ENCODE measurements at regions not wholly inside any gene's neighbourhood (a gene's known extent, or its start where the extent isn't known, plus 50 kb on each side); places are given as distances from the start of the nearest gene placed in this dataset.
"Not testable (repeated sequence)": the region's sequence is repeated elsewhere in the genome, so short reads cannot be mapped to it uniquely, and the experiment has no call there.

- Mint-ChIP-seq H3K27me3 (no peaks in the 10 kb centered on the region), H3K36me3 (no peaks in the 10 kb centered on the region)
These were observed 136.3 kb upstream of the GNAI1 start for GRCh38 chr7:79998363-79998762.

DNA sequence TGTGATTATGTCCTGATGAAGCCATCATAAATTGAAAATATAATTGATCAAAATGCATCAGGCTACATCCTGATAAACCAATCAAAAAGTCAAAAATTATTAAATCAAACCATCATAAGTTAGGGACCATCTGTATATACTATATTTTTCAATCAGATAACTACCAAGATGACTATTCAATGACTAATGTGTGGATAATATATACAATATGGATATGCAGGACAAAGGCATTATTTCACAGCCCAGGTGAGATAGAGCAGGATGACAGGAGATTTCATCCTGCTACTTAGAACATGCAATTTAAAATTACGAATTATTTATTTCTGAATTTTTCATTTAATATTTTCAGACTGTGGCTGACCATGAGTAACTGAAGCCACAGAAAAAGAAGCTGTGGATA lies 137.3 kb upstream of the GNAI1 start:
- no peak overlapping the region for H3K4me3 Mint-ChIP-seq
- DNase-seq (ENCODE audit: extremely low spot score, unreplicated experiment), result no peak
- H3K9me3 Mint-ChIP-seq, result no peaks in the 10 kb centered on the region
- no peaks in the 10 kb centered on the region for H3K27me3 Mint-ChIP-seq
- no peak for TF ChIP-seq CTCF (conservative IDR thresholded peaks at IDR 0.05)
- H3K4me1 Mint-ChIP-seq (ENCODE audit: unreplicated experiment), result peaks cover 6% of the 10 kb centered on the region
- no peak overlapping the region for H3K27ac Mint-ChIP-seq
- H3K36me3 Mint-ChIP-seq, result no peaks in the 10 kb centered on the region

More at GRCh38 chr7:79998363-79998762, 136.3 kb upstream of the GNAI1 start:
- no peaks in the 10 kb centered on the region for H3K9me3 Mint-ChIP-seq
- DNase-seq (ENCODE audit: extremely low spot score, unreplicated experiment), result no peak
- no peak overlapping the region for H3K27ac Mint-ChIP-seq
- TF ChIP-seq CTCF (conservative IDR thresholded peaks at IDR 0.05), result no peak
- H3K4me1 Mint-ChIP-seq (ENCODE audit: unreplicated experiment), result peaks cover 13% of the 10 kb centered on the region
- no peak overlapping the region for H3K4me3 Mint-ChIP-seq

GRCh38 chr7:79995741-79996140 lies 138.9 kb upstream of the GNAI1 start:
- not testable (repeated sequence) for H3K27me3 Mint-ChIP-seq; H3K36me3 Mint-ChIP-seq; H3K27ac Mint-ChIP-seq; H3K9me3 Mint-ChIP-seq; DNase-seq (ENCODE audit: extremely low spot score, unreplicated experiment); H3K4me1 Mint-ChIP-seq (ENCODE audit: unreplicated experiment); H3K4me3 Mint-ChIP-seq

GRCh38 chr7:79988653-79989052 lies 146.0 kb upstream of the GNAI1 start:
- Mint-ChIP-seq H3K36me3 (no peaks in the 10 kb centered on the region), H3K4me1 (ENCODE audit: unreplicated experiment) (no peaks in the 10 kb centered on the region), H3K9me3 (no peaks in the 10 kb centered on the region), H3K27me3 (no peaks in the 10 kb centered on the region), H3K27ac (no peak overlapping the region), H3K4me3 (no peak overlapping the region)
- TF ChIP-seq CTCF (conservative IDR thresholded peaks at IDR 0.05), result no peak
- no peak for DNase-seq (ENCODE audit: extremely low spot score, unreplicated experiment)

DNA sequence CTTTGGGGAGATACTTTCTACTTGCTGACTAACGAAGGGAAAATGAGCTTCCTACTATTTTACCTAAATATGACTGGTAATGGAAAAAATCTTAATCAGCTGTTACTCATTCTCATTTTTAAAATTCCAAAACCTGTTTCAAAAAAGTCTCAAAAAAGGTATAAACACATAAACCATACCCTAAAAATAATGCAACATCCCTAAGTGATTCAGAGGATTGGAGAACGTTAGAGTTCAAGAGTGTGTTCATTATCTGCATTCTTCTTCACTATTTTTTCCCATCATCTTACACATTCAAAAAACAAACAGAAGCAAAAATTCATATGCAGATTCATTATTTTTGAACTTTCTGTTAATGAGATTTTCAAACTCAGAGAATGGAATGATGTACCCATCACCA lies 150.4 kb upstream of the GNAI1 start:
- Mint-ChIP-seq H3K27me3 (no peaks in the 10 kb centered on the region), H3K9me3 (no peaks in the 10 kb centered on the region), H3K4me1 (ENCODE audit: unreplicated experiment) (peaks cover 3% of the 10 kb centered on the region), H3K36me3 (no peaks in the 10 kb centered on the region), H3K4me3 (no peak overlapping the region), H3K27ac (no peak overlapping the region)
- DNase-seq (ENCODE audit: extremely low spot score, unreplicated experiment), result no peak
- no peak for TF ChIP-seq CTCF (conservative IDR thresholded peaks at IDR 0.05)

- Mint-ChIP-seq H3K4me3 (no peak overlapping the region), H3K4me1 (ENCODE audit: unreplicated experiment) (peaks cover 3% of the 10 kb centered on the region), H3K36me3 (no peaks in the 10 kb centered on the region), H3K27me3 (no peaks in the 10 kb centered on the region), H3K27ac (no peak overlapping the region), H3K9me3 (no peaks in the 10 kb centered on the region)
- TF ChIP-seq CTCF (conservative IDR thresholded peaks at IDR 0.05), result no peak
- DNase-seq (ENCODE audit: extremely low spot score, unreplicated experiment), result no peak
These were observed 152.4 kb upstream of the GNAI1 start for GRCh38 chr7:79982141-79982770.

Measured in type B pancreatic cell (in vitro differentiated cells).